ENCODE measurements at regions not wholly inside any gene's neighbourhood (a gene's known extent, or its start where the extent isn't known, plus 50 kb on each side); places are given as distances from the start of the nearest gene placed in this dataset.

GRCh38 chr15:62909257-62909656 lies 133.3 kb upstream of the TPM1 start:
- DNase-seq (ENCODE audit: low spot score) = no peak
- intact Hi-C loops (cut with DNase I) = no loop called here

GRCh38 chr15:62912282-62912681 lies 130.3 kb upstream of the TPM1 start:
- intact Hi-C loops (cut with DNase I) = no loop called here
- no peak for DNase-seq (ENCODE audit: low spot score)

DNA sequence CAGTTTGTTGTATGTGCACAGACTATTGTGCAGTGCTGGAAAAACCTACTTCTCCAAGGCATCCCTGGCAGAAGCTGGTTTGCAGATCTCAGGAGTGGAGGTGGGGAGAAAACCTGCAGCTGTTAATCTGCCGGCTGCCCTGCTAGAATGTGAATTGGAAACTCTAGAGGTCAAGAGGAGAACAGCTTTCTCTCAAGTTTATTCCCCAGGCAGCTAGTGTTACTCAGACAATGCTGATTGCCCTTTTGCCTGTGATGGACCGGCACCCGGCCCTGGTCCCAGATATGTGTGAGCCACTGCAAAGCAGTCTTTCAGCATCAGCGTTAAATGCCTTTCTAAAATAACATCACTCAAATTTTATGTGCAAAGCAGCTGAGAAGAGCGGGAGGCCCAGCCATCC lies 129.7 kb upstream of the TPM1 start:
- DNase-seq (ENCODE audit: low spot score) = no peak
- intact Hi-C loops (cut with DNase I) = no loop called here

- intact Hi-C loops (cut with DNase I) = no loop called here
- DNase-seq (ENCODE audit: low spot score) = no peak
Observed at GRCh38 chr15:62913246-62913645, 129.3 kb upstream of the TPM1 start.

DNA sequence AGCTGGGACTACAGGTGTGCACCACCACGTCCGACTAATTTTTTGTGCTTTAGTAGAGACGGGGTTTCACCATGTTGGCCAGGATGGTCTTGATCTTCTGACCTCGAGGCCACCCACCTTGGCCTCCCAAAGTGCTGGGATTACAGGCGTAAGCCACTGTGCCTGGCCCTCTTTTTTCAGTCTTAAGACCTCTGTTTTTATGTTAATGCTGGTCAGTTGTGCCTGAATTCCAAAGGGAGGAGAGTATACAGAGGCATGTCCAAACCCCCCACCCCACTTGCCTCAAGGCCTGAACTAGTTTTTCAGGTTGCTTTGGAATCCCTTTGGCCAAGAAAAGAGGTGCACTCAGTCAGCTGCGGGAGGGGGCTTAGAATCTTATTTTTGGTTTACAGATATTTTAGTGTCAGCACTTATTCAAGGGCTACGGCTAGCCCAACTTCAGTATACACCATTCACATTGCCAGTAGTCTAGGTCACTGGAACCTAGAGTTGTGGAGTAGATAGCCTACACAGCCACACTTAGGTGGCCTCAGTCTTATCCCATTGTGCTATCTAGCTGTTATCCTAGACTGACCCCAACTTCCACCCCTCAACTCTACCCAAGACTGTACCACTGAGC lies 128.0 kb upstream of the TPM1 start:
- intact Hi-C loops (cut with DNase I) = no loop called here

DNA sequence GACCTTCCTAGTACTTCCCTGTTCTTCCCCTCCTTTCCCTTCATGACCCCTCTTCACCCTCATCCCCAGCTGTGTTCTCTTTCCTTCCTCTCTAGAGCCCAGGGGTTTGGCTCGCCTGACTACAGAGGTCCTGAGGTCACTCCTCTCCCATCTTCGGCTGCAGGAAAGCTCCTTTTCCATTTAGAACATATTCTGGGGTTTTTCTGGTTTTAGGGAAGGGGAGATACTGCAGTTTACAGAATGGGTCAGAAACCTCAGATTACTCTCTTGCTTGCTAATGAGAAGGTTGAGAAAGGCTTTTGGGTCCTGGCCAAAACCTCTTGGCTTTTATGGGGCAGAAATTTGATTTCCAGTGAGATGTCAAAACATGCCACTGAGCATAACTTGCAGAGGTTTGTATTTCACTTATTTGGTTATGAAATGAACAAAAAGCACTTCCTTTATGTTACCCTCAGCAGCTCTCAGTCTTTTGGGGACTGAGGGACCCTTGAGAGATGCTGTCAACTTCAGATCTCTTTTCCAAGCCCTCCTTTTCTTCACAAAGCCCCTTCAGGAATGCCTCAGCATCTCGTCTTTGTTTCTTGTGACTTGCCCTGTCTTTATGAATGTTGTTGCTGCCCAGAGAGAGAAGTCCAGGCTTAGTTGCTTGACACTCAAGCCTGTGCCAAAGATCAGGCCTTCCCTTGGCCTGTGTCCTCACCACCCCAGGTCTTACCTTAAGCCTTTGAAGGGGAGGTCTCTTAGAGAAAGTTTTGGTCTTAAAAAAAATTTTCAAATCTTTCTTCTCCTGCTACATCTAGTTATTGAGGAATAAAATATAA lies 121.7 kb upstream of the TPM1 start:
- no peak for DNase-seq (ENCODE audit: low spot score)
- intact Hi-C loops (cut with DNase I) = no loop called here

More for the DNA sequence above, 128.0 kb upstream of the TPM1 start:
- no peak for DNase-seq (ENCODE audit: low spot score)

- DNase-seq (ENCODE audit: low spot score) = no peak
- intact Hi-C loops (cut with DNase I) = no loop called here
Observed at GRCh38 chr15:62922514-62922913, 120.0 kb upstream of the TPM1 start.

DNA sequence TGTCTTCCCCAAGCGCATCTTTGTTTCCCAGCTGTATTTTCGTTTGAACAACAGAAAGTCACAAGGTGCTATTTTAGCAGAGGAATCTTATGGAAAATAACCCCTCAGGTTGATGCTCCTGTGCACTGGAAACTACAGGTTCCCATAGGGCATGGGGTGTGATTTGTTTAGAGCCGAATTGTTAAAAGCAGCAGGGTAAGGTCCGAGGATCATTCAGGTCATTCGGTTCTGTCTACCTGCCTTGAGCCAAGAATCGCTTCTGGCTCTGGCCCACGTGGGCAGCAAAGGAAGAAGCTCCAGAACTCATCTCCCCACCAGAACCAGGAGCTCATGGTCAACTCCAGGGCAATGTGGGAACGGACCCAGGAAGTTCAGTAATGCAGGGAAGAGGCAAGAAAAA lies 116.7 kb upstream of the TPM1 start:
- intact Hi-C loops (cut with DNase I) = loop anchor here (5.0 kb wide), 2 partner anchors 34 to 116 kb away; partner anchors contain the start of gene TPM1
- DNase-seq (ENCODE audit: low spot score) = no peak

GRCh38 chr15:62927196-62927595 lies 115.4 kb upstream of the TPM1 start:
- no peak for DNase-seq (ENCODE audit: low spot score)
- intact Hi-C loops (cut with DNase I) = loop anchor here (5.0 kb wide), 2 partner anchors 35 to 115 kb away; partner anchors contain the start of gene TPM1

DNA sequence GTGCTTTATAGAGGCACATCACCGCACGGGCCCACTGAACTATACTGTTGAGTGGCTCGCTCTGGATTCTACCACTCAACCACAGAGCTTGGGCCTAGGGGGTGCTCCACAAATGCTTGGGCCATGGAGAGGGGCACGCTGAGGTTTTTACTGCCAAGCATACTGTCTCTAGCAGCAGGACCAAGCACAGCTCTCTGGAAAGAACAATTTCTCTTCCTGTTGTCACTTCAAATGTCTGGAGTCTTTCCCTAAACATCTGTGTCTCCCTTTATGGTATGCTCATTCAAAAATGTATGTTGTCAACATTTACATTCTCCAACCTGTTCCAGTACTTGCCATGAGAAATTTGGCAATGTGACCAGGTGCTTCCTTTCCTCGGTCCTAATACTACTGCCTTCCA lies 114.7 kb upstream of the TPM1 start:
- no peak for DNase-seq (ENCODE audit: low spot score)
- intact Hi-C loops (cut with DNase I) = loop anchor here (5.0 kb wide), 2 partner anchors 36 to 114 kb away; partner anchors contain the start of gene TPM1

DNA sequence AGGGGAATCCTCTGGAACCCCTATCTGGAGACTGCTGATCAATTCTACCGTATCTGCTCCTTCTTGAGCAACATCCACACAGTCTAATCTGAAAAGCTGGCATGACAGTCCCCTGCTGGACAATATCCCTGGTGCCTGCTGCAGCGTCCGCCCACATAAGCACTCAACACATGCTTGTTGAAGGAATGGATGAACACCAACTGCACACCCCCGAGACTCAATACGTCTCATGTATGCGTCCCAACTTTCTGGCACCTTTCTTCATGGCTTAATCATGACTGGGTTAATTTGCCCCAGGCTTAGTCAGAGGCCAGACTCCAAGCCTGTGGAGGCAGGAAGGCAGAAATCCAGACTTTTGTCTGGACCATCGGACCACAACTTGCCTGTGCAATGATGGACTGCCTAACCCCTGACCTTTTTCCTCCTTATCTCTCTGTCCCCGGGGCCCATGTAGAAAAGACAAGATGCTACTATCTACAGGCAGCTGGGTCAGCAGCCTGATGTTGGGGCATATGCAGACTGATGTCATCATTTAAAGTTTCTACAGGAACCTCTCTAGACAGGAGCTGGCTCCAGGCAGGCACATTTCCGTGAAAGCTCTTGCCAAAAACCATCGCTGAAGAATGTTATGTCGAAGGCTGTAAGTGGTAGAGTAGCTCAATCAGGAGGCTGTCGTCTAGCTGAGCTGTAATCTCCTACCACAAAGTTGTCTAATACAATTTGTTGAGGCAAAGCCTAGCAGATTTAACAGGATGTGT lies 114.1 kb upstream of the TPM1 start:
- intact Hi-C loops (cut with DNase I) = loop anchor here (5.0 kb wide), 2 partner anchors 36 to 114 kb away; partner anchors contain the start of gene TPM1
- no peak for DNase-seq (ENCODE audit: low spot score)

DNA sequence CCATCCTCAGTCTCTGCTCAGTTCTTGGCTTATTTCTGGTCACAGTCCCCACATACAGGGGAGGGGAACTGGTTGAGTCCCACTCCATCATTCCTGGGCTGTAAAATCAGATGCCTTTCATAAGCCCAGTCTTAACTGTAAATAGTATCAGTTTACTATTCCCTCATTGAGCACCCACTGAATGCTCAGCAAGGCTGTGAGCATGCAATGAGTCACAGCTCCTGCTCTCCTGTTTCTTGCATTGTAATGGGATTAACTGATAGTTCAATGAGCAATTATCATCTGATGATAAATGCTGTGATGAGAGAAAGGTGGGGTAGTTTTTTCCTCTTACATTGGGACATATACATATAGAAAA lies 113.6 kb upstream of the TPM1 start:
- DNase-seq (ENCODE audit: low spot score) = no peak
- intact Hi-C loops (cut with DNase I) = loop anchor here (5.0 kb wide), 2 partner anchors 37 to 113 kb away; partner anchors contain the start of gene TPM1

GRCh38 chr15:62931650-62932049 lies 110.9 kb upstream of the TPM1 start:
- intact Hi-C loops (cut with DNase I) = loop anchor here (10.0 kb wide), 1 partner anchor 87 kb away; no protein-coding TSS in a partner anchor
- DNase-seq (ENCODE audit: low spot score) = no peak

DNA sequence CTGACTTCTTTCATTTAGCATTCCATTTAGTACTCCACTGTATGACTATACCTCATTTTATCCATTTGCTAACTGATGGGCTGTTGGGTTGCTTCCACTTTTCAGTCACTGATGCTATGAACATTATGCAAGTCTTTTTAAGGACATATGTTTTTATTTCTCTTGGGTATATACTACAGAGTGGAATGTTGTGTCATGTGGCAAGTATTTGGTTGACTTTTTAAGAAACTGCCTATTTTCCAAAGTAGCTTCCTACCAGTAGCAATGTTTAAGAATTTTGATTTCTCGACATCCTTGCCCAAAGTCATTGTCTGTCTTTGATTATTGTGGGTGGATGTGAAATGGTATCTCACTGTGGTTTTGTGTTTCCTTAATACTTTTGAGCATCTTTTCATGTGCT lies 110.1 kb upstream of the TPM1 start:
- no peak for DNase-seq (ENCODE audit: low spot score)
- intact Hi-C loops (cut with DNase I) = loop anchor here (10.0 kb wide), 1 partner anchor 88 kb away; no protein-coding TSS in a partner anchor

- intact Hi-C loops (cut with DNase I) = loop anchor here (10.0 kb wide), 1 partner anchor 89 kb away; no protein-coding TSS in a partner anchor
- no peak for DNase-seq (ENCODE audit: low spot score)
Observed at GRCh38 chr15:62933386-62933785, 109.2 kb upstream of the TPM1 start.

GRCh38 chr15:62934236-62934971 lies 108.1 kb upstream of the TPM1 start:
- intact Hi-C loops (cut with DNase I) = loop anchor here (10.0 kb wide), 1 partner anchor 90 kb away; no protein-coding TSS in a partner anchor
- DNase-seq (ENCODE audit: low spot score) = no peak

DNA sequence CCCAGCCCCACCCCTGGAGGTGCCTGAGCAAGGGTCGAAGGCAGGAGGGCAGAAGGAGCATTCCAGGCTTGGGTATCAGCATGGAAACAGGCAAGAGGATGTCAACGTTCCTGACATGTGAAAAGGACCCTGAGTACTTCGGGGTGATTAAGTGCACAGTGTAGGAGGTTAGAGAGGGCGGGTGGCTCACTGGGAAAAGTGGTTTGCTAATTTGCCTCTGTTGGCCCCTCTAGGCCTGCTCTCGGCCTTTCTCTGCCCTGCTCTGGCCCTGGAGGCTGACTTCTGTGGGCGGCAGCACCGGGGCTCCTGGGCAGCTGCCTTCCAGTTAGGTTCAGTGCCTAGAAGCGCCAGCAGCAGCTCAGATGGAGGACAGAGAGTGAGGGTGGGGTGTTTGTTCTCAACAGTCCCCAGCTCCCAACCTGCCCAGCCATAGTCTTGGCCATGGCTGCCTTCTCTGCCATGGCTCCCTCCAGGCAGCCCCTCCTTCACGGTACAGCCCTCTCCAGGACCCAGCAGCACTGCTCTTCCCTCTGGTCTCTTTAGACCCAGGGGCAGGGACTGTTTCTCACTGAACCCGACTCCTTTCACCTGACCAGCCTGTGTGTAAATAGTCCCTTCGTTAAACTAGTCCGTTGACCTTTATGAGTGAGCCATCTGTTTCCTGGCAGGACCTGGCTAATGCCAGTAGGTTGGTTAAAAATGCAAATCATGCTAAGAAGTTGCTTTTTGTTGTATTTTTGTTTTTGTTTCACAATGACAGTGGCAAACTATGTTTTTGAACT lies 107.1 kb upstream of the TPM1 start:
- intact Hi-C loops (cut with DNase I) = loop anchor here (10.0 kb wide), 1 partner anchor 91 kb away; no protein-coding TSS in a partner anchor
- no peak for DNase-seq (ENCODE audit: low spot score)

DNA sequence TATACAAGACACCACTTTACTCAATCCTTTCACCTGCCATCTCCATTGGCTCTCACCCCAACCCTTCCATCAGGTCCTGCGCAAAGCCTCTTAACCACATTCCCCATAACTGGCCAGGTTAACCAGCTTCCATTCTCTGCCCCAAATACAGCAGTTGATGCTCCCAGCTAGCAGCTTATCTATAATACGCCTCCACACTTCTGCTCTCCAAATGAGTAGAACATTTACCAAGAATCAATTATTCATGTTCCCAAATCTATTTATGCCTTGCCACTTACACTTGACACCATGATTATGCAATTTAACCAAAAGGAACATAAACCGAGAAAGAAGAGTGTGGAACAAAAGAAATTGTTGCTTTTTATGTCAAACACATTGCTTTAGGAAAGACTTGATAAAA lies 103.7 kb upstream of the TPM1 start:
- DNase-seq (ENCODE audit: low spot score) = no peak
- intact Hi-C loops (cut with DNase I) = loop anchor here (10.0 kb wide), 1 partner anchor 94 kb away; no protein-coding TSS in a partner anchor
